ENCODE measurements at regions not wholly inside any gene's neighbourhood (a gene's known extent, or its start where the extent isn't known, plus 50 kb on each side); places are given as distances from the start of the nearest gene placed in this dataset.

DNA sequence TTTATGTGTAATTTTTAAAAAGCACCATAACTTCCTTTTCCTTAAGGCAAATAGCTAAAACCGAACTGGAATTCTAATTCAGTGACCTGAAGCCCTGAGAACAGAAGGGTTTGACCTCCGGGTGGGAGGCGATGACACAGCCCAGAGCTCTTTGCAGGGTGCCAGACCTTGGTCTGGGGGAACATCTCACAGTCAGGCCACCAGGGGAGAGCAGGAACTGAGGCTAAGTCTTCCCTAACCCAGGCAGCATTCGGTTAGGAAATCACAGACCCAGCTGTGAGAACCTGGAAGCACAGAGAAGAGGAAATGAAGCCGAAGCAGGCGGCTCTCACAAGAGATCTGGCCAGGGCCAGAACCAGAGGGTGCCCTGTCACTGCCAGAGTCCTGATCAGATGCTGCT, 444.8 kb downstream of the TTLL7 start:
- TF ChIP-seq SMAD4 (CRISPR knock-in tag; IDR thresholded peaks at IDR 0.05) (no peak), ZNF423 (CRISPR knock-in tag; IDR thresholded peaks at IDR 0.05) (peak; percentile 65; the same call in 1 of the 2 replicates), CTCF (IDR thresholded peaks at IDR 0.05) (no peak), ATF3 (CRISPR knock-in tag; conservative IDR thresholded peaks at IDR 0.05) (no peak), MAX (CRISPR knock-in tag; IDR thresholded peaks at IDR 0.05) (no peak), NR3C1 (CRISPR knock-in tag; conservative IDR thresholded peaks at IDR 0.05; ENCODE audit: low read depth) (no peak), NR2C2 (CRISPR knock-in tag; IDR thresholded peaks at IDR 0.05) (no peak), TCF7 (CRISPR knock-in tag; IDR thresholded peaks at IDR 0.05; ENCODE audit: low read depth) (no peak)
- TF ChIP-seq, protein P1, sequence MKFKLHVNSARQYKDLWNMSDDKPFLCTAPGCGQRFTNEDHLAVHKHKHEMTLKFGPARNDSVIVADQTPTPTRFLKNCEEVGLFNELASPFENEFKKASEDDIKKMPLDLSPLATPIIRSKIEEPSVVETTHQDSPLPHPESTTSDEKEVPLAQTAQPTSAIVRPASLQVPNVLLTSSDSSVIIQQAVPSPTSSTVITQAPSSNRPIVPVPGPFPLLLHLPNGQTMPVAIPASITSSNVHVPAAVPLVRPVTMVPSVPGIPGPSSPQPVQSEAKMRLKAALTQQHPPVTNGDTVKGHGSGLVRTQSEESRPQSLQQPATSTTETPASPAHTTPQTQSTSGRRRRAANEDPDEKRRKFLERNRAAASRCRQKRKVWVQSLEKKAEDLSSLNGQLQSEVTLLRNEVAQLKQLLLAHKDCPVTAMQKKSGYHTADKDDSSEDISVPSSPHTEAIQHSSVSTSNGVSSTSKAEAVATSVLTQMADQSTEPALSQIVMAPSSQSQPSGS (CRISPR knock-in tag; IDR thresholded peaks at IDR 0.05; ENCODE audit: borderline replicate concordance, low read depth) = no peak
